K562 (cell line): ENCODE measurements at regions not wholly inside any gene's neighbourhood (a gene's known extent, or its start where the extent isn't known, plus 50 kb on each side); places are given as distances from the start of the nearest gene placed in this dataset.

ENCODE experiments used
- ATAC-seq: fragments of 200-7000 bp; cut with Tn5 transposase; 3 replicates; pipeline ENCODE4 v1.9.1; 2020; ENCODE audit warnings: moderate library complexity
- BruUV-seq: library from RNA; stranded (reverse); fragments of 400-500 nt; replicated peaks from 2 replicates; lab custom pipeline; 2021; lab: Mats Ljungman, UMichigan
- CTCF ChIA-PET: fragments of 300-600 bp; formaldehyde crosslinking; extraction: SDS; loops from one replicate; lab custom pipeline; 2021; ENCODE audit warnings: low intra/inter-chr PET ratio; lab: Yijun Ruan, JAX
- POLR2A ChIA-PET: fragments of 300-600, 350-650 bp; sonication (Branson Sonifier 250); formaldehyde crosslinking; extraction: SDS; loops from one replicate; lab custom pipeline; 2021; ENCODE audit warnings: antibody characterized with exemption, inconsistent platforms; lab: Yijun Ruan, JAX
- DNase-seq, 4 experiments: peaks; one replicate each; pipeline versions ENCODE4 v3.0.0 to v3.0.0-alpha.2; 2011 to 2018; ENCODE audit warnings: low spot score in 3 of 4, mixed read lengths in 3 of 4; ENCODE audit errors: extremely low read depth in 1 of 4
- FAIRE-seq: peaks from 2 replicates; lab custom pipeline; 2011; peaks lifted over from hg19 to GRCh38; lab: Jason Lieb, UNC
- H2AFZ ChIP-seq: 2 replicates; pipeline ENCODE4 v1.6.0; 2011; ENCODE audit warnings: low read depth, low read length, control low read depth, inconsistent platforms
- H3K27ac ChIP-seq: fragments of 200-600 bp; 3 replicates; pipeline ENCODE4 v1.8.0; 2011; ENCODE audit warnings: low read depth, mild to moderate bottlenecking, control low read depth, inconsistent platforms, low read length, moderate library complexity, mixed read lengths; ENCODE audit errors: extremely low read depth
- H3K27me3 ChIP-seq, 2 experiments: fragments of 300-600 bp in 1 of 2; 2 replicates in 1 of 2; 3 replicates in 1 of 2; pipeline versions ENCODE4 v1.6.0 to v1.8.0; 2011; ENCODE audit warnings: inconsistent platforms in 2 of 2, low read length in 2 of 2, mild to moderate bottlenecking in 1 of 2, mixed read lengths in 1 of 2, moderate library complexity in 1 of 2; ENCODE audit not compliant: control insufficient read depth in 2 of 2, insufficient read depth in 2 of 2
- H3K36me3 ChIP-seq: fragments of 300-600 bp; 3 replicates; pipeline ENCODE4 v1.8.0; 2011; ENCODE audit warnings: mild to moderate bottlenecking, low read length, inconsistent platforms; ENCODE audit not compliant: control insufficient read depth, insufficient read depth
- H3K4me1 ChIP-seq, 2 experiments: fragments of 200-600 bp in 1 of 2; replicated peaks in 1 of 2; 2 replicates in 1 of 2; 3 replicates in 1 of 2; pipeline versions ENCODE4 v1.5.1 to v1.8.0; 2011; ENCODE audit warnings: inconsistent platforms in 2 of 2, low read length in 2 of 2, mild to moderate bottlenecking in 1 of 2, mixed read lengths in 1 of 2, moderate library complexity in 1 of 2; ENCODE audit not compliant: control insufficient read depth in 2 of 2, insufficient read depth in 2 of 2
- H3K4me2 ChIP-seq: 2 replicates; pipeline ENCODE4 v1.6.1; 2011; ENCODE audit warnings: low read length, control low read depth, inconsistent platforms, mixed read lengths; ENCODE audit not compliant: insufficient read depth
- H3K4me3 ChIP-seq: fragments of 200-600 bp; sonication (generic), shearing (Covaris generic); 2 replicates; pipeline ENCODE4 v1.5.1; 2016; ENCODE audit warnings: control low read depth, inconsistent platforms
- H3K79me2 ChIP-seq: fragments of 200-600 bp; 3 replicates; pipeline ENCODE4 v1.8.0; 2011; ENCODE audit warnings: low read length, inconsistent platforms; ENCODE audit not compliant: control insufficient read depth, insufficient read depth
- H3K9ac ChIP-seq, 2 experiments: 2 replicates each; pipeline versions ENCODE4 v1.6.0 to v1.6.1; 2011; ENCODE audit warnings: low read depth in 2 of 2, low read length in 2 of 2, control low read depth in 1 of 2, inconsistent platforms in 1 of 2, mild to moderate bottlenecking in 1 of 2, mixed read lengths in 1 of 2; ENCODE audit not compliant: insufficient read depth in 1 of 2
- H3K9me1 ChIP-seq: one replicate; pipeline ENCODE4 v1.6.0; 2011; ENCODE audit warnings: inconsistent platforms, mild to moderate bottlenecking, low read length, moderate library complexity; ENCODE audit not compliant: control insufficient read depth, insufficient read depth
- H3K9me3 ChIP-seq: replicated peaks from 2 replicates; pipeline ENCODE4 v1.5.1; 2011; ENCODE audit warnings: low read depth, low read length, inconsistent platforms; ENCODE audit not compliant: control insufficient read depth, insufficient read depth
- H4K20me1 ChIP-seq: replicated peaks from 2 replicates; pipeline ENCODE4 v1.6.1; 2011; ENCODE audit warnings: low read length, inconsistent platforms, mixed read lengths; ENCODE audit not compliant: control insufficient read depth, insufficient read depth
- ADNP ChIP-seq: fragments of 200-800 bp; sonication (Bioruptor generic); IDR thresholded peaks from 2 replicates; pipeline ENCODE4 v1.6.1; 2016; ENCODE audit warnings: missing genetic modification characterization, missing compliant biosample characterization
- BRD9 ChIP-seq: fragments of 450-650 bp; IDR thresholded peaks from 2 replicates; pipeline ENCODE4 v1.6.1; 2018; ENCODE audit warnings: low read depth; ENCODE audit not compliant: partially characterized antibody
- DIDO1 ChIP-seq: fragments of 450-650 bp; IDR thresholded peaks from 2 replicates; pipeline ENCODE4 v1.6.1; 2016; ENCODE audit warnings: low read depth, missing biosample characterization, missing genetic modification characterization
- FOSL1 ChIP-seq: fragments of 200-800 bp; sonication (Bioruptor generic); conservative IDR thresholded peaks from 2 replicates; pipeline ENCODE4 v1.6.1; 2016; ENCODE audit warnings: missing genetic modification characterization, missing compliant biosample characterization
- FOXK2 ChIP-seq, 2 experiments: fragments of 450-650 bp; IDR thresholded peaks in 1 of 2; conservative IDR thresholded peaks in 1 of 2; 2 replicates each; pipeline ENCODE4 v1.6.1; 2016; ENCODE audit warnings: low read depth in 2 of 2, mild to moderate bottlenecking in 1 of 2
- GTF2E2 ChIP-seq: fragments of 200-800 bp; sonication (Bioruptor generic); IDR thresholded peaks from 2 replicates; pipeline ENCODE4 v1.6.1; 2016; ENCODE audit warnings: missing genetic modification characterization, missing compliant biosample characterization
- HNRNPLL ChIP-seq: fragments of 200-400 bp; formaldehyde crosslinking; IDR thresholded peaks from 2 replicates; pipeline ENCODE4 v1.6.1; 2017; ENCODE audit warnings: low read length, low read depth, mild to moderate bottlenecking; ENCODE audit not compliant: poor library complexity, severe bottlenecking
- MECOM ChIP-seq: fragments of 250-450 bp; sonication (Bioruptor Pico); IDR thresholded peaks from 2 replicates; pipeline ENCODE4 v1.8.0; 2022; ENCODE audit warnings: inconsistent platforms
- NBN ChIP-seq: fragments of 450-650 bp; IDR thresholded peaks from 2 replicates; pipeline ENCODE4 v1.6.1; 2016; ENCODE audit warnings: low read depth, mild to moderate bottlenecking
- NELFE ChIP-seq: IDR thresholded peaks from 2 replicates; pipeline ENCODE4 v1.6.1; 2011; ENCODE audit warnings: mild to moderate bottlenecking; ENCODE audit not compliant: insufficient read depth, insufficient read length
- PTBP1 ChIP-seq: fragments of 200-400 bp; formaldehyde crosslinking; IDR thresholded peaks from 2 replicates; pipeline ENCODE4 v1.6.1; 2017; ENCODE audit warnings: low read depth, low read length
- RUNX1 ChIP-seq: sonication (generic); IDR thresholded peaks from 2 replicates; pipeline ENCODE4 v1.6.1; 2016; ENCODE audit warnings: antibody characterized with exemption, low read depth
- SFPQ ChIP-seq: fragments of 200-400 bp; formaldehyde crosslinking; IDR thresholded peaks from 2 replicates; pipeline ENCODE4 v1.6.1; 2017; ENCODE audit warnings: mild to moderate bottlenecking, low read depth, low read length, moderate library complexity
- SNAPC5 ChIP-seq: fragments of 250-450 bp; sonication (Bioruptor Pico); IDR thresholded peaks from 2 replicates; pipeline ENCODE4 v1.8.0; 2021; ENCODE audit warnings: moderate library complexity, mild to moderate bottlenecking, inconsistent platforms
- ZNF445 ChIP-seq: fragments of 250-450 bp; sonication (Bioruptor Pico); IDR thresholded peaks from 2 replicates; pipeline ENCODE4 v1.4.0; 2020; ENCODE audit warnings: low read depth, mild to moderate bottlenecking, moderate library complexity
- WGBS: fragments of 100-300 bp; shearing (Covaris generic); methylation state at CpG from one replicate; pipeline ENCODE4 v1.1.6; 2016; ENCODE audit warnings: low coverage, mixed read lengths; ENCODE audit not compliant: insufficient coverage; ENCODE audit errors: missing lambda C conversion rate; 5-methylcytosine and 5-hydroxymethylcytosine counted together
- in situ Hi-C: fragments of 300-500 bp; cut with MboI; formaldehyde crosslinking; loops from 4 replicates; pipeline ENCODE4 v1.15.0; 2018; ENCODE audit warnings: inconsistent platforms, mixed read lengths
- intact Hi-C: fragments of 100-400 bp; cut with micrococcal nuclease; formaldehyde crosslinking; loops from 2 replicates; pipeline ENCODE4 v1.14.2; 2022

- ATAC-seq (no peak), DNase-seq (no peak), FAIRE-seq (no peak)
- Histone ChIP-seq H3K27me3 (no peaks in the 10 kb centered on the region), H3K36me3 (no peaks in the 10 kb centered on the region), H3K27ac (no peak overlapping the region), H3K9me1 (no peaks in the 10 kb centered on the region), H3K4me1 (no peaks in the 10 kb centered on the region), H2AFZ (no peak overlapping the region), H3K4me2 (no peak overlapping the region), H3K9me3 (no peaks in the 10 kb centered on the region), H3K79me2 (no peaks in the 10 kb centered on the region), H4K20me1 (no peaks in the 10 kb centered on the region), H3K4me3 (no peak overlapping the region), H3K9ac (no peak overlapping the region)
- ChIA-PET CTCF (no interaction called here), POLR2A (no interaction called here)
- in situ Hi-C loops (no loop called here), intact Hi-C loops (no loop called here)
- no TSS peak for BruUV-seq
- no peak for TF ChIP-seq DIDO1 (tag)
- TF ChIP-seq MECOM (CRISPR knock-in tag), result no peak
- TF ChIP-seq SNAPC5 (CRISPR knock-in tag), result no peak
- TF ChIP-seq PTBP1, result no peak
- TF ChIP-seq BRD9, result no peak
- TF ChIP-seq ADNP (tag), result no peak
- no peak for TF ChIP-seq NBN
- no peak for TF ChIP-seq FOXK2 (conservative IDR thresholded peaks at IDR 0.05 in 1 of 2, IDR thresholded peaks at IDR 0.05 in 1 of 2; ENCODE audit: low read depth in 2 of 2)
- TF ChIP-seq GTF2E2 (tag), result no peak
- TF ChIP-seq ZNF445, result no peak
- TF ChIP-seq RUNX1, result no peak
- TF ChIP-seq HNRNPLL, result no peak
- TF ChIP-seq NELFE, result no peak
- TF ChIP-seq FOSL1 (tag), result no peak
- no peak for TF ChIP-seq SFPQ
- WGBS, result 0% methylated on average over 2 of the region's 2 CpGs
Measured at GRCh38 chr13:80448725-80449124, 107.8 kb upstream of the SPRY2 start.
